PC-3 (cell line): ENCODE measurements at regions not wholly inside any gene's neighbourhood (a gene's known extent, or its start where the extent isn't known, plus 50 kb on each side); places are given as distances from the start of the nearest gene placed in this dataset.

Experiments
- ATAC-seq: fragments of 200-7000 bp; cut with Tn5 transposase; 2 replicates; pipeline ENCODE4 v1.9.1; 2020; ENCODE audit warnings: mild to moderate bottlenecking, moderate library complexity
- BruUV-seq: library from RNA; stranded (reverse); fragments of 400-500 nt; replicated peaks from 2 replicates; lab custom pipeline; 2021; lab: Mats Ljungman, UMichigan
- CTCF ChIA-PET: fragments of 300-600 bp; sonication (Branson Sonifier 250); formaldehyde crosslinking; loops from one replicate; lab custom pipeline; 2022; ENCODE audit warnings: antibody characterized with exemption; lab: Charles Lee
- POLR2A ChIA-PET: fragments of 300-600 bp; sonication (Branson Sonifier 250); formaldehyde crosslinking; loops from one replicate; lab custom pipeline; 2022; ENCODE audit warnings: antibody characterized with exemption; ENCODE audit not compliant: unreplicated experiment; lab: Charles Lee
- DNase-seq: peaks from one replicate; pipeline ENCODE4 v3.0.0-alpha.2; 2015
- H2AFZ ChIP-seq: fragments of 300-600 bp; sonication (generic); 2 replicates; pipeline ENCODE4 v1.6.0; 2016; ENCODE audit warnings: antibody characterized with exemption, low read length
- H3F3A ChIP-seq: fragments of 300-600 bp; sonication (generic); one replicate; pipeline ENCODE4 v1.6.0; 2017; ENCODE audit warnings: antibody characterized with exemption, low read length, control low read depth, mild to moderate bottlenecking; ENCODE audit not compliant: unreplicated experiment
- H3K27ac ChIP-seq: fragments of 300-600 bp; sonication (generic); 2 replicates; pipeline ENCODE4 v1.5.1; 2016; ENCODE audit warnings: mild to moderate bottlenecking, low read length
- H3K27me3 ChIP-seq: fragments of 300-600 bp; sonication (generic); 2 replicates; pipeline ENCODE4 v1.6.1; 2016; ENCODE audit warnings: low read length, mixed read lengths
- H3K36me3 ChIP-seq: fragments of 300-600 bp; sonication (generic); 2 replicates; pipeline ENCODE4 v1.6.1; 2016; ENCODE audit warnings: low read depth, mixed run types, low read length, mixed read lengths
- H3K4me1 ChIP-seq: fragments of 300-600 bp; sonication (generic); 2 replicates; pipeline ENCODE4 v1.5.1; 2016; ENCODE audit warnings: low read length; ENCODE audit not compliant: insufficient read depth
- H3K4me2 ChIP-seq: fragments of 300-600 bp; sonication (generic); 2 replicates; pipeline ENCODE4 v1.6.0; 2016; ENCODE audit warnings: low read length
- H3K4me3 ChIP-seq: fragments of 300-600 bp; sonication (generic); 2 replicates; pipeline ENCODE4 v1.5.1; 2016; ENCODE audit warnings: mild to moderate bottlenecking, low read length, mixed read lengths
- H3K79me2 ChIP-seq: fragments of 300-600 bp; sonication (generic); 2 replicates; pipeline ENCODE4 v1.6.1; 2017; ENCODE audit warnings: low read length, mixed read lengths
- H3K9ac ChIP-seq: fragments of 300-600 bp; sonication (generic); 2 replicates; pipeline ENCODE4 v1.6.0; 2016; ENCODE audit warnings: mild to moderate bottlenecking, low read length
- H3K9me2 ChIP-seq: fragments of 300-600 bp; sonication (generic); replicated peaks from 2 replicates; pipeline ENCODE4 v1.6.1; 2016; ENCODE audit warnings: mixed run types, low read length, mixed read lengths
- H3K9me3 ChIP-seq: fragments of 300-600 bp; sonication (generic); 2 replicates; pipeline ENCODE4 v1.6.1; 2016; ENCODE audit warnings: low read length, mixed read lengths
- H4K20me1 ChIP-seq: fragments of 300-600 bp; sonication (generic); 2 replicates; pipeline ENCODE4 v1.6.1; 2016; ENCODE audit warnings: low read length, mixed read lengths
- EZH2 ChIP-seq: fragments of 300-600 bp; sonication (generic); IDR thresholded peaks from one replicate; pipeline ENCODE4 v1.6.1; 2017; ENCODE audit warnings: antibody characterized with exemption, mild to moderate bottlenecking, low read length; ENCODE audit not compliant: unreplicated experiment
- EZH2phosphoT487 ChIP-seq: fragments of 300-600 bp; sonication (generic); IDR thresholded peaks from 2 replicates; pipeline ENCODE4 v1.6.1; 2018; ENCODE audit warnings: mild to moderate bottlenecking, antibody characterized with exemption, low read length, borderline replicate concordance
- intact Hi-C: fragments of 100-400 bp; cut with micrococcal nuclease; formaldehyde crosslinking; loops from 2 replicates; pipeline ENCODE4 v1.9.0; 2023
- TF ChIP-seq, protein P1 (sequence below): fragments of 300-600 bp; sonication (generic); conservative IDR thresholded peaks from 2 replicates; pipeline ENCODE4 v1.5.1; 2017; ENCODE audit warnings: antibody characterized with exemption, low read depth, mild to moderate bottlenecking, low read length

DNA sequence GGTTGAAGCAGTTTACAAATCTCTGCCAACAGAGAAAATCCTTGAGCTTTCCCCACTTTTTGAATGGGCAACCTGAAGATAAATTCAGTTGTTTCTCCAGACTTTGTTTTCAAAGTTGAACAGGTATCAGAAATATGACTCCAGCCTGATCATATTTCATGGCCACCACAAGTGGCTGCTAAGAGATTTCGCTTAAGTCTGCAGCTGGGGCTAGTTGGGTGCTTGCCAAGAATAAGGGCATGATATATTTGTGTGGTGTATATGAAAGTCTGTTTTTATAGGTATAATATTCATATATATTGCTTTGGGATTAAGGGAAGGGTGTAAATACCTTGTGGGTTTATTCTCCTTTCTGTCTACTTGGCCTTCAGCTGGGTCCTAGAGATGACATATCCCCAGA is 168.4 kb upstream of the GDNF start:
- no peaks in the 10 kb centered on the region for H3K4me1 ChIP-seq
- intact Hi-C loops = no loop called here
- no peaks in the 10 kb centered on the region for H3K9me2 ChIP-seq
- H3K9me3 ChIP-seq = no peaks in the 10 kb centered on the region
- H3K4me3 ChIP-seq = no peak overlapping the region
- no peak overlapping the region for H3K9ac ChIP-seq
- no peaks in the 10 kb centered on the region for H3F3A ChIP-seq
- no peaks in the 10 kb centered on the region for H4K20me1 ChIP-seq
- peaks cover 86% of the 10 kb centered on the region for H3K27me3 ChIP-seq
- ChIA-PET POLR2A (no interaction called here), CTCF (no interaction called here)
- H3K27ac ChIP-seq = no peak overlapping the region
- H3K79me2 ChIP-seq = no peaks in the 10 kb centered on the region
- TF ChIP-seq, protein P1, sequence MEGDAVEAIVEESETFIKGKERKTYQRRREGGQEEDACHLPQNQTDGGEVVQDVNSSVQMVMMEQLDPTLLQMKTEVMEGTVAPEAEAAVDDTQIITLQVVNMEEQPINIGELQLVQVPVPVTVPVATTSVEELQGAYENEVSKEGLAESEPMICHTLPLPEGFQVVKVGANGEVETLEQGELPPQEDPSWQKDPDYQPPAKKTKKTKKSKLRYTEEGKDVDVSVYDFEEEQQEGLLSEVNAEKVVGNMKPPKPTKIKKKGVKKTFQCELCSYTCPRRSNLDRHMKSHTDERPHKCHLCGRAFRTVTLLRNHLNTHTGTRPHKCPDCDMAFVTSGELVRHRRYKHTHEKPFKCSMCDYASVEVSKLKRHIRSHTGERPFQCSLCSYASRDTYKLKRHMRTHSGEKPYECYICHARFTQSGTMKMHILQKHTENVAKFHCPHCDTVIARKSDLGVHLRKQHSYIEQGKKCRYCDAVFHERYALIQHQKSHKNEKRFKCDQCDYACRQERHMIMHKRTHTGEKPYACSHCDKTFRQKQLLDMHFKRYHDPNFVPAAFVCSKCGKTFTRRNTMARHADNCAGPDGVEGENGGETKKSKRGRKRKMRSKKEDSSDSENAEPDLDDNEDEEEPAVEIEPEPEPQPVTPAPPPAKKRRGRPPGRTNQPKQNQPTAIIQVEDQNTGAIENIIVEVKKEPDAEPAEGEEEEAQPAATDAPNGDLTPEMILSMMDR = no peak
- TF ChIP-seq EZH2 = no peak
- TF ChIP-seq EZH2phosphoT487 = no peak
- no peak overlapping the region for H3K4me2 ChIP-seq
- DNase-seq = no peak
- no TSS peak for BruUV-seq
- no peaks in the 10 kb centered on the region for H3K36me3 ChIP-seq
- H2AFZ ChIP-seq = no peak overlapping the region
- ATAC-seq = no peak

DNA sequence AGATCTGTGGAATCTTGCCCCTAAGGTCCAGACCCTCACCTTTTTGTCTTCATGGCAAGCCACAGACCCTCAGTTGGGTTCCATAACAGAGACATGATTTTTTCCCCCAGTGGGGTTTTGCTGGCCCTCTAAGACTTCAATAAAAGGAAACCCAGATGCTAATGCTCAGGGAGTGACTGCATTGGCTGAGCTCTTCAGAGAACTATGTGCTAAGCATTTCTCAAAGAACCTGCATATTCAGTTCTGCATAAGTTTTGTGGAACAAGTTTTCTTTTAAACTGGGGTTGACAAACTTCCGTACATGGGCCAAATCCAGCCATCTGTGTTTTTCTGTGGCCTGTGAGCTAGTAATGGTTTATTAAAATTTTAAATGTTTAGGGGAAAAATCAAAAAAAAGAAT is 159.8 kb upstream of the GDNF start:
- no TSS peak for BruUV-seq
- peaks cover 96% of the 10 kb centered on the region for H3K27me3 ChIP-seq

DNA sequence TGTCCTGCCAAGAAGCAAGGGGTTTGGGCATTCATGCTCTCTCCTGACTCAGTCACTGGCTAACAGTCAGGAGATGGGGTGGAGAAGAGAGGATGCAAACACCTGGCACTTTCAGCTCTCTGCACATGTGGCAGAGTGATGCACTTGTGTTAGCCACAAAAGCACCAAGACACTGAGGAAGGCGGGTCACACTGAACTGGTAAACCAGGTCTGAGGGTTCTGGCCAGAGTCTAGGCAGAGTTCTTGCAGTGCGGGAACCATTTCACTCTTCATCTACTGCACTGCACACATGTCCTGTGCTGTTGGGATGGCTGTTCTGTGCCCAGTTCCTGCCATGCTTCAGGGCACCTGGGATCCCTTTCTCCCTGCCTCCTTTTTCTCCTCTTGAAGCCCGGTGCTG is 157.1 kb upstream of the GDNF start:
- H3K9me2 ChIP-seq = no peaks in the 10 kb centered on the region
- H3K36me3 ChIP-seq = no peaks in the 10 kb centered on the region
- H3K4me1 ChIP-seq = no peaks in the 10 kb centered on the region
- H3K27me3 ChIP-seq = peaks cover 91% of the 10 kb centered on the region
- H3K27ac ChIP-seq = no peak overlapping the region
- no peak overlapping the region for H3K9ac ChIP-seq
- no peak for DNase-seq
- no peak overlapping the region for H3K4me2 ChIP-seq
- BruUV-seq = no TSS peak
- H2AFZ ChIP-seq = no peak overlapping the region
- H3F3A ChIP-seq = no peaks in the 10 kb centered on the region
- H3K79me2 ChIP-seq = no peaks in the 10 kb centered on the region
- intact Hi-C loops = no loop called here
- ChIA-PET POLR2A (interaction anchor here (0.9 kb wide), 1 partner anchor 188 kb away, joined by 3 read pairs; no protein-coding TSS in a partner anchor), CTCF (no interaction called here)
- TF ChIP-seq EZH2phosphoT487 (no peak), EZH2 (no peak)
- TF ChIP-seq, protein P1 = no peak
- H3K9me3 ChIP-seq = no peaks in the 10 kb centered on the region
- no peaks in the 10 kb centered on the region for H4K20me1 ChIP-seq
- H3K4me3 ChIP-seq = no peak overlapping the region
- ATAC-seq = no peak

More for the DNA sequence above, 159.8 kb upstream of the GDNF start:
- no peaks in the 10 kb centered on the region for H3F3A ChIP-seq
- H3K4me2 ChIP-seq = no peak overlapping the region
- H2AFZ ChIP-seq = no peak overlapping the region
- no peaks in the 10 kb centered on the region for H3K79me2 ChIP-seq
- POLR2A ChIA-PET = no interaction called here
- intact Hi-C loops = no loop called here
- no peak for ATAC-seq
- no peaks in the 10 kb centered on the region for H4K20me1 ChIP-seq
- no peak for TF ChIP-seq EZH2phosphoT487
- TF ChIP-seq, protein P1 = no peak
- TF ChIP-seq EZH2 = no peak
- no peak overlapping the region for H3K27ac ChIP-seq
- CTCF ChIA-PET = no interaction called here
- H3K36me3 ChIP-seq = no peaks in the 10 kb centered on the region
- no peaks in the 10 kb centered on the region for H3K4me1 ChIP-seq
- no peak overlapping the region for H3K9ac ChIP-seq
- no peak overlapping the region for H3K4me3 ChIP-seq
- no peaks in the 10 kb centered on the region for H3K9me3 ChIP-seq
- H3K9me2 ChIP-seq = no peaks in the 10 kb centered on the region
- DNase-seq = no peak
